ENCODE measurements at regions not wholly inside any gene's neighbourhood (a gene's known extent, or its start where the extent isn't known, plus 50 kb on each side); places are given as distances from the start of the nearest gene placed in this dataset.

- Mint-ChIP-seq H3K36me3 (ENCODE audit: insufficient read depth, unreplicated experiment) (no peaks in the 10 kb centered on the region), H3K27me3 (ENCODE audit: insufficient read depth, unreplicated experiment) (peaks cover 8% of the 10 kb centered on the region), H3K27ac (ENCODE audit: unreplicated experiment) (no peak overlapping the region), H3K9me3 (ENCODE audit: unreplicated experiment) (no peaks in the 10 kb centered on the region), H3K4me1 (ENCODE audit: low read depth, unreplicated experiment) (no peaks in the 10 kb centered on the region), H3K4me3 (ENCODE audit: unreplicated experiment) (no peak overlapping the region)
- H3K36me3 ChIP-seq (ENCODE audit: control insufficient read depth, insufficient read depth, low read length) = no peaks in the 10 kb centered on the region
- no TSS peak for BruUV-seq (replicated peaks)
- DNase-seq = no peak
- no peaks in the 10 kb centered on the region for H3K4me1 ChIP-seq
- intact Hi-C loops (cut with micrococcal nuclease; ENCODE audit: unreplicated experiment) = no loop called here
- no peaks in the 10 kb centered on the region for H3K27me3 ChIP-seq (replicated peaks; ENCODE audit: control insufficient read depth, insufficient read depth, low read length)
- TF ChIP-seq CTCF (IDR thresholded peaks at IDR 0.05; ENCODE audit: insufficient read depth in 1 of 2, low read depth in 1 of 2, low read length in 1 of 2, severe bottlenecking in 1 of 2, unreplicated experiment in 1 of 2) = no peak
- H3K4me3 ChIP-seq (ENCODE audit: low read depth, low read length) = no peak overlapping the region
- POLR2A ChIA-PET = no interaction called here
- CTCF ChIA-PET = no interaction called here
- H3K9me3 ChIP-seq = no peaks in the 10 kb centered on the region
Measured at GRCh38 chr3:36244728-36245127, 135.6 kb upstream of the STAC start.

- H3K9me3 ChIP-seq = no peaks in the 10 kb centered on the region
- POLR2A ChIA-PET = no interaction called here
- TF ChIP-seq CTCF (IDR thresholded peaks at IDR 0.05; ENCODE audit: insufficient read depth in 1 of 2, low read depth in 1 of 2, low read length in 1 of 2, severe bottlenecking in 1 of 2, unreplicated experiment in 1 of 2) = no peak
- CTCF ChIA-PET = no interaction called here
- no peak for DNase-seq
- H3K27me3 ChIP-seq (replicated peaks; ENCODE audit: control insufficient read depth, insufficient read depth, low read length) = no peaks in the 10 kb centered on the region
- H3K4me1 ChIP-seq = no peaks in the 10 kb centered on the region
- intact Hi-C loops (cut with micrococcal nuclease; ENCODE audit: unreplicated experiment) = no loop called here
- no peaks in the 10 kb centered on the region for H3K4me1 Mint-ChIP-seq (ENCODE audit: low read depth, unreplicated experiment)
- H3K9me3 Mint-ChIP-seq (ENCODE audit: unreplicated experiment) = peaks cover 11% of the 10 kb centered on the region
- H3K4me3 Mint-ChIP-seq (ENCODE audit: unreplicated experiment) = no peak overlapping the region
- H3K27ac Mint-ChIP-seq (ENCODE audit: unreplicated experiment) = no peak overlapping the region
- no TSS peak for BruUV-seq (replicated peaks)
- no peak overlapping the region for H3K4me3 ChIP-seq (ENCODE audit: low read depth, low read length)
- H3K27me3 Mint-ChIP-seq (ENCODE audit: insufficient read depth, unreplicated experiment) = peaks cover 3% of the 10 kb centered on the region
- H3K36me3 ChIP-seq (ENCODE audit: control insufficient read depth, insufficient read depth, low read length) = no peaks in the 10 kb centered on the region
- no peaks in the 10 kb centered on the region for H3K36me3 Mint-ChIP-seq (ENCODE audit: insufficient read depth, unreplicated experiment)
Measured at GRCh38 chr3:36248374-36248773, 131.9 kb upstream of the STAC start.

GRCh38 chr3:36250191-36250590, 130.1 kb upstream of the STAC start:
- no peak overlapping the region for H3K4me3 ChIP-seq (ENCODE audit: low read depth, low read length)
- POLR2A ChIA-PET = no interaction called here
- TF ChIP-seq CTCF (IDR thresholded peaks at IDR 0.05; ENCODE audit: insufficient read depth in 1 of 2, low read depth in 1 of 2, low read length in 1 of 2, severe bottlenecking in 1 of 2, unreplicated experiment in 1 of 2) = no peak
- intact Hi-C loops (cut with micrococcal nuclease; ENCODE audit: unreplicated experiment) = no loop called here
- no peaks in the 10 kb centered on the region for H3K4me1 ChIP-seq
- H3K9me3 Mint-ChIP-seq (ENCODE audit: unreplicated experiment) = peaks cover 11% of the 10 kb centered on the region
- no peaks in the 10 kb centered on the region for H3K27me3 ChIP-seq (replicated peaks; ENCODE audit: control insufficient read depth, insufficient read depth, low read length)
- H3K27me3 Mint-ChIP-seq (ENCODE audit: insufficient read depth, unreplicated experiment) = peaks cover 3% of the 10 kb centered on the region
- no peaks in the 10 kb centered on the region for H3K36me3 ChIP-seq (ENCODE audit: control insufficient read depth, insufficient read depth, low read length)
- no peaks in the 10 kb centered on the region for H3K4me1 Mint-ChIP-seq (ENCODE audit: low read depth, unreplicated experiment)
- CTCF ChIA-PET = no interaction called here
- BruUV-seq (replicated peaks) = no TSS peak
- H3K4me3 Mint-ChIP-seq (ENCODE audit: unreplicated experiment) = no peak overlapping the region
- no peak overlapping the region for H3K27ac Mint-ChIP-seq (ENCODE audit: unreplicated experiment)
- no peaks in the 10 kb centered on the region for H3K36me3 Mint-ChIP-seq (ENCODE audit: insufficient read depth, unreplicated experiment)
- H3K9me3 ChIP-seq = no peaks in the 10 kb centered on the region
- DNase-seq = no peak

Measured in Caco-2 (cell line).